ENCODE measurements at regions not wholly inside any gene's neighbourhood (a gene's known extent, or its start where the extent isn't known, plus 50 kb on each side); places are given as distances from the start of the nearest gene placed in this dataset.

DNA sequence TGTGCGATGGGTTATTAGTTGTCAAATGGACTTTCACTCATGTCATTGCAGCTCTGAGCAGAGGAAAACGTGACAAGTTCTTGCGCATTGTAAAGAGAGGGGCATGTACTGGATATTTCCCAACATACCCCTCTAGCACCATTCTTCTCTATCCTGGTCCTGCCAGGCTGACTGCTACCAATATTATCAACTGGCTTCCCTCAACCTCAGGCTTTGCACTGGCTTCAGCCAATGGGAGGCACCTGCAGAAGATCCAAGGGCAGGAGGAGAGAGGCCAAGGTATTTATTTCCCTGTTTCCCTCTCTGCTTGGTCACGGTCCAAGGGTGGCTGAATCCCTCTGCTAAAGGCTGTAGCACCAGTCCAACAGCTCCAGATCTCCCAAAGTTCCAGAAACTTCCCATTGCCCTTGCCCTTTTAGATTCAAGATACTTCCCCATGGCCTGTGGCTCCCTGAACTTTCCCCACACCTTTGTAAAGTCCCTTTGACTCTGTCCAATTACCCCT is 175.6 kb upstream of the NECTIN1 start:
- no peak for DNase-seq

DNA sequence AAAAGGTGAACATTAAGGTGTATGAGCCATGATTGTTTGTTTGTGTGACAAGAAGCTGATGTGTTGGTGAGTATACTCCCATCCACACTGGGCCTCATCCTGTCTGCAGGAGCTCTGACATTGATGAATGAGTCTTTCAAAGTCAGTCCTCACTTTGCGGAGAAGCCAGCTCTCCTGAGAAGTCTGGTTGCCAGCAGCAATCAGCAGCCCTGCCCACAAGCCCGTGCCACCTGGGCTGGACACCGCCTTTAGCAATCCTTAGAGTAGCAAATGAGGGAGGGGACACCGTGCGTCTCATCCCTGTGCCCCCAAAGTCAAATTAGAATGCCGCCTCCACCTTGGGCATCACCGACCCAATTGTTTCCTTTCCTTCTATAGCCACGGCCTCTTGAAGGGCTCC is 174.8 kb upstream of the NECTIN1 start:
- DNase-seq: no peak

DNA sequence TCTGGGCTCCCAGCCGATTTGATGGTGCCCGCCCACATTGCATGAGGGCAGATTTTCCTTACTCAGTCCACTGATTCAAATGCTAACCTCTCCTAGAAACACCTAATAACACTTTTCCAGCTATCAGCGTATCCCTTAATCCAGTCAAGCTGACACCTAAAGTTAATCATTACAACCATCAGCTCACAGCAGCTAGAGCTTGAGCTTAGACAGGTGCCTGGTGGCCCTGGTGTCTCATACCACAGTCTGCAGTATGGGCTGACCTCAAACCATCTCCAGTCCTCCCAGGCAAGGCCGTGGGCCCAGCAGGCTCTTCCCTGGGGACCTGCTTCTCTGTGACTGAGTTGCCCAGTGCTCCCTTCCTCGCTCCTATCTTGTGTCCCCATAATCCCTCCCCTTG is 174.4 kb upstream of the NECTIN1 start:
- DNase-seq: no peak

DNA sequence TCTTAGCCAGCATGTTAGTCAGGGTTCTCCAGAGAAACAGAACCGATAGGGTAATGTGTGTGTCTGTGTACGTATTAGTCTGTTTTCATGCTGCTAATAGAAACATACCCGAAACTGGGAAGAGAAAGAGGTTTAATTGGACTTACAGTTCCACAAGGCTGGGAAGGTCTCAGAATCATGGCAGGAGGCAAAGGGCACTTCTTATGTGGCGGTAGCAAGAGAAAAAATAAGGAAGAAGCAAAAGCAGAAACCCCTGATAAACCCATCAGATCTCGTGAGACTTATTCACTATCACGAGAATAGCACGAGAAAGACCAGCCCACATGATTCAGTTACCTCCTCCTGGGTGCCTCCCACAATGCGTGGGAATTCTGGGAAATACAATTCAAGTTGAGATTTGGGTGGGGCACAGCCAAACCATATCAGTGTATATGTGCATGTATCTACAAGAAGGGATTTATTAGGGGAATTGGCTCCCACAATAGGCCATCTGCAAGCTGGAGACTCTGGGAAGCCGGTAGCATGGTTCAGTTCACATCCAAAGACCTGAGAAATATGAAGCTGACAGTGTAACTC is 173.7 kb upstream of the NECTIN1 start:
- DNase-seq: no peak

DNA sequence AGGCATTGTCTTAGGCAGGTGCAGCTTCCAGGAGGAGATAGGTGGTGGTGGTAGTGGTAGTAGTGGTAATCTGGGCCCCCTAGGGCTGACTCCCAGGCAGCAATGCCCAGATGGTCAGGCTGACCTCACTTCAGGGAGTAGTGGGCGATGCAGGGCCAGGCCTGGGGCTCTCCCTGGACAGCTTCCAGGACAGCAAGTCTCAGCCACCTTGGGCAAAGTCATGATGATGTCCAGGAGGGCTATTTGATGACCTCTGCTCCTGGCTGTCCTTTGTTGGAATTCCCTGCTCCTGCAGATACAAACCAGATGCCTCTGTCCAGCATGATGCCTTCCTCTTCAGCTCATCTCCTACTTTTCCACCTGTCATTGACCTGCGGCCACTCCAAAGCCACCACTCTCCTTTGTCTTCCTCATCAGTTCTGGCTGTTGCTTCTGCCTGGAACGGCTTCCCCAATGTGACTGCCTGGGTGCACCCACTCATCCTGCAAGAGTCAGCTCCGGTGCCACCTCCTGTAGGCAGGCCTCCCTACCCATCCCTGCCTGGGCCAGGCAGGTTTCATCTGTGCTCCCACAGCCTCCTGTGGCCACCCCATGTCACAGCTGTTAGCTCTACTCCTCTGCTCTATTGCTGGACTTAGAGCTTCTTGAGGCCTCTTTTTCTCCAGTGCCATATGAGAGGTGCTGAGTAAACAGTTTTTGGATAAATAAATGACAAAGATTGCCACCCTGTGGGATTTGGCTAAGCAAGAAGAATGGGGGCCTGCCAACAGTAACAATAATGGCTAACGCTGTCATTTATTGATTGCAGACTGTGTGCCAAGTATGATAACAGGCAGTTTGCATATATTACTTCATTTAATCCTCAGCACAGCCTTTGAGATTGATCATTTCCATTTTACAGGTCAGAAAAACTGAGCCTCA is 172.9 kb upstream of the NECTIN1 start:
- no peak for DNase-seq

DNA sequence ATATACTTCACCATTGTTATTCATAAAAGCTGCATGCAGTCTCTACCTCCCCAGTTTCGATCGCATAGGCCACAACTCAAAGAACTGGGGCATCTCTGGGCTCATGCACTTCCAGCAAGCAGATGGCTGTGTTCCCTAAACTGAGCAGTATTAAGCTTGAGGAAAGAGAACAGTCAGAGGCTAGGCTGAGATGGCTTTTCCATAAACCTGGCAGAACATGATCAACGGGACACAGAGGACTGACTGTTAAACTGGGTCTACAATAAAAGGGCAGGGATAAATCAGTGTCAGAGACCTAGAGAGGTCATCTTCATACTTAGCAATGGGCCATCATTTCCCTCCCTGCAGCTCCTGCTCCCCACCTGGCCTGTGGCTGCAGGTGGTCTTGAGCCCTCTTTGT is 171.0 kb upstream of the NECTIN1 start:
- DNase-seq: no peak

DNA sequence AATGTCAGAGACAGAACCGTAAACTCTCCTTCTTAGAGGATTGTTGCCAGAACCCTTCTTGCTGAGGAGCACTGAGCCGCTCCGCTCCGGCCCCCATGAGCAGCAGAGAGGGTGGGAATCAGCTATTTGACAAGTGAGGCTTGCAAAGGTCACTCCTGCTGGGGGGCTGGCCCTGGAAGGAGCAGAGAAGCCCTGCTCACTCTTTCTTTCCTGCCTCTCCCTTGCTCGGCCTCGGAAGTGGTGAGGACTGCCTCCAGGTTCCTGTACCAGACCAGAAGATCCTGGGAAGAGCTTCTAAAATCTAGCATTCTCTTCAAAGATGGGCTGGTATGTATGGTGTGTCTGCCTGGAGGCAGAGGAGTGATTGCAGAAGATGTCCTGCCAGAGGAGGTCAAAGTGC is 168.6 kb upstream of the NECTIN1 start:
- no peak for DNase-seq

DNA sequence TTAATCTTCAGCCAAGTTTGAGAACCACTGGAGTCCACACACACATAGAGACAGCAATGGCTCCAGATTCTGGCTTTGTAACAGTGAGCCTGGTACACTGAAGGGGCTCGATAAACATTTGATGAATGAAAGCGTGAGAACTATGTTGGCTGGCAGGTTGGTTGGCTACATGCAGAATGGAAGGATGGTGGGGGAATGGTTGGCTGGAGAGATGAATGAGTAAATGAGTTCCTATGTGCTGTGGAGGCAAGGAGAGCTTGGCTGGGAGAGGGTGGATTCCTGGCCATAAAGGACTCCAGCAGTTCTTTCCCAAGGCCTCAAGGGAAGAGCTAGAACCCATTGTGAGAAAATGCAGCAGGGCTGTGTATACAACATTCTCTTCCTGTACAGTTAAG is 168.0 kb upstream of the NECTIN1 start:
- no peak for DNase-seq

DNA sequence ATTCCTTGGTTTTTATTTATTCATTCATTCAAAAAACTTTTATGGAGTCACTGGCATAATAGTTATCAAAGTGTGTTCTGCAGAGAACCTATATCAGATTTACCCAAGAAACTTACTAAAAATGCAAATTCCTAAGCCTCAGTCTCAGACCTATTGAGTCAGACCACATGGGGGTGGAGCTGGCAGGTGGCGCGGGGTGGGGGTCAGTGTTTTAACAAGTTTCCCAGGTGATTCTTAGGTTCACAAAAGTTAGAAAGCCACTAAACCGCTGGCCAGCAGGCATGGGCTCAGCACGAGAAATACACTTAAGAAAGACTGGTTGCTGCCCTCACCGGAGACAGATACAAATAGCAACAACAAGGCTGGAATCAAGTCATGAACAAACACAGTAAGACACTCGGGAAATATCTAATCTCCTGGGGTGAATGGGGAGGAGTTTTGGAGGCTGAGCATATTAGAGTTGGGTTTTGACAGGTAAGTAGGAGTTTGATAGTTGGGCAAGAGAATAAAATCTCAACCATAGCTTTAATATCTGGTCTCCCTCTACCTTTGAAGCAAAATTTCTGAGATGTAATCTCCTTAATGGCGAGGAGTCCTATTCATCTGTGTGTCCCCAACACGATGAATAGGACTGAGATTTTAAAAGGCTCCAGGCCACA is 167.5 kb upstream of the NECTIN1 start:
- DNase-seq: no peak

DNA sequence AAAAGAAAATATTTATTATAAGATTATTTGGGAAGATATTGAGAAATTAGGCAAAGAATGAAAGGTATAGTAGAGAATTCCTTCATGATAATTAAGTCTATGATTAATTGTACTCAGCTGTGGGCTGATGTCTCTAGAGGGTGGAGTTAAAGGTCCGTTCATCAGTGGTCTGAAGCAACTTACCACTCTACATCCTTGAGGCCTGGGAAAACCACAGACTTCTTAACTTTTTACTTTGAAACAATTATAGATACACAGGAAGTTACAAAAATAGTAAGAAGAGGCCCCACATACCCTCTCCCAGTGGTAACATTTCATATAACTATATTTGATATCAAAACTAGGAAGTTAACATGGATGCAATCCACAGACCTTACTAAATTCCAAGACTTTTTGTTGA is 167.0 kb upstream of the NECTIN1 start:
- DNase-seq: no peak

DNA sequence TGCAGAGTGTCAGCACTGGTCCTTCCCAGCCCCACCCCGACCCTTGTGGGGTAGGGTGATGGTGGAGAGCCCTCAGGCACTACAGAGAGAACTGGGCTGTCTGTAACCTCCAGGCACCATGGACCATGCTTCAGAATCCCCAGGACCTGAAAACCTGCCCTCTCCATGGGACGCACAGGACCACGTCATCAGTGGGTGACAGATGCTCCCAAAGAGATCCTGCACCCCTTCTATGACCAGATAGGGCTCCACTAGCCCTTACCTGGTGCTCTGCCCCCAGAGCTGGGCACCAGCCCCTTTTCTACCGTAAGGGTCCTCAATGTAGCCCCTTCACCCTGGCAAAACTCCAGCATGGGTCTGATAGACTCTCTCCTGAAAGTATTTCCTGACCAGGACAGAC is 165.9 kb upstream of the NECTIN1 start:
- DNase-seq: no peak

DNA sequence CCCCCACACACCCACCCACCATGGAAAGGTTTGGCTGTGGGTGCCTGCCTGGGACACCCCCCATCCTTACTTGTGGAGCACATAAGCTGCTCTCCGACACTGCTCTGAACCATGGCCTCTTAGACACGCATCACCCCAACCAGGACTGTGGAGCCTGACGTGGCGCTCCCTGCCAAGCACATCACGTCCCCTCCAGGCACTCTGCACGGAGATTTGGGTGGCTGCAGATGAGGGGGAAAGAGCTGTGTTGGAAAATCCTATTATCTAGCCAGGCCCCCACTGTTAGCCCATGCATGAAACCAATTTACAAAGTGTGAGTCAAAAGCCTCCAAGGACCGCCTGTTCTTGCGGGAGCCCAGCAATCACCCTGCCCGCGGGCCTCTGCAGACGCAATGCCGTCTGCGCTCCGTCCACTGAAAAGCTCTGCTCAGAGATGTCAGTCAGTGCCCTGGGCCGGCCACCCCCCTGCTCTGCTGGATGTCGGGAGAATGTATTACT is 163.4 kb upstream of the NECTIN1 start:
- no peak for DNase-seq

DNA sequence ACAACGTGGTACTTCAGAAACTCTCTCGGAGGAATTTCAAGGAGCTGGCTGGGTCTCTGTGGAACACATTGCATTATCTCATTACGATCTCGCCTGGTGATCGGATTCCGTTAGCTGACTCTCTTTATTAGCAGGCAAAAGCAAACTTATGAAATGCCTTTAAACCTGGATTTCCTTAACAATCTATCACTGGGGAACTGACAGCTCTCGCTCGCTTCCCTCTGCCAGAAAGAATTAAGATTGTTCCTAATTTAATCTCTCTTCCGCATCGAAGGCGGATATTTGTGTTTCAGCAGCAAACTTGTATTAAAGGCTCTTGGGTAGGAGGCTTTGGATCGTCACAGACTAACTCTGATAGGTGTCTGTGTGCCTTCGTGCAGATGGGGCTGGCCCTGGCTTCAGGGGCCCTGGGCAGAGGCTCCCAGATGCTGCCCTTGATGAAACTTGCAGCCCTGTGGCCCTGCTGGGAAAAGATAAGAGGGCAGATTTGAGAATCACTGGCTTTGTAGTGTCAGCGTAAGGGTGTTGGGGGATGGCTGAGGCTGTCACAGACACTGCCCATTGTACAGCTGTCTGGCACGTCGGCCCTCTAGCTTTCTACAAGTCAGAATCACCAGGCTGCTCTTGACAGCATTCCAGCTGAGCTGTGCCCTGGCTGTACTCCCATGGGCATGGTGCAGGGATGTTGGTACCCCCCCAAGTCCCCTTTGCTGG is 162.2 kb upstream of the NECTIN1 start:
- DNase-seq: no peak

DNA sequence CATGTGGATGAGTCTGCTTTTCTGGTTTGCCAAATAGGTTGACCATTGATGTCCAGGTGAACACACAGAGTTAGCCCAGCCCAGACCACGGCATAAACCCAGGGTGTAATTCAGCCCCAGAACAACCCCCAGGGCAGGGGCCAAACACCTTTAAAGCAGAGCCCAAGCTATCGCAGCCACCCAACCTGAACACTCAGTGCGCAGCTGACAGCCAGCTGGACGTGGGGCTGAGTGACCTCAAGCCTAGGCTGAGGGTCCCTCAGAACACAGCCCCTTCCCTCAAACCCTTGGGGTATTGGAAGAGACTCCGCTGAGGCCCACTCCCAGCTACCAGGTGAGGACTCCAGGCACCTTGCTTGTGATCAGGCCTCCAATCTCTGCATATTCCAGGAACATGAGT is 161.5 kb upstream of the NECTIN1 start:
- no peak for DNase-seq

DNA sequence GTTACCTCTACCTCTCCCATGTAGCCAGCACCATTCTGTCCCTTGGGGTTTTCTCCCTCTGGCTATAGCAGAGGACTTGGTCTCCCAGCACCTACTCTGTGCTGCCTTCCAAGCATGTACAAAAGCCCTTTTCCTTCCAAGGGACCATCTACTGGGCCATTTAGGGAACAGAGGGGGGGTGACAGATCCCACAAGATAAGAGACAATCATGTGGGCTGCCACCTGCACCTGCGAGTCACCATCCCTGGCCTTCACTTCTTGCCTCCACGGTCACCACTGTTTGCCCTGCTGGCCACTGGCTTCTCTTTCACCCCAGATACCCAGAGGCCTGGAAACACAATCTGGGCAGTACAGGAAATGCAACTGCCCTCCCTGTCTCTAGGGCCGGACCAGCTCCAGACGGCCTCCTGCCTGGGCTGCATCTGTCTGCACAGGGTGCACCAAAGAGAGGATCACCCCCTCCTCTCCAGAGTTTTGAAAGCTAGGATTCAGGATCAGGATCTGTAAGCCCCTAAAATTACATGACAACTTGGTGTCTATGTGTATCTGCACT is 160.8 kb upstream of the NECTIN1 start:
- DNase-seq: no peak

DNA sequence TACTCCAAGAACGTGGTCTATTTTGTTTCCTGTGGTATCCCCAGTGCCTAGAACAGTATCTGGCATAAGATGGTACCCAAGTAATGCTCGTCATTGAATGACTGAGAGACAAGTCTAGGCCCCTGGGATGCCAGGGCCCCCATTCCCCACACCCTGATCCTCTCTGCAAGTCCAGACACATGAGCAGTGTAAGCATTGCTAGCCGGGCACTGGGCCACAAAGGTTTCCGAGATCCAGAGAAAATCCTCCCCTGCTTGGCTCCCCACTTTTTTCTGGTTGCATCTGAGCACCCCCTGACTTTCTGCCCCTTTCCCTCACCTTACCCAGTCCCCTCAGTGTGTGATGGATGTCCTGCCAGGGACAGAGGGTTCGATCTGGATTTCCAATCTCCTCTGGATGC is 160.1 kb upstream of the NECTIN1 start:
- DNase-seq: no peak

DNA sequence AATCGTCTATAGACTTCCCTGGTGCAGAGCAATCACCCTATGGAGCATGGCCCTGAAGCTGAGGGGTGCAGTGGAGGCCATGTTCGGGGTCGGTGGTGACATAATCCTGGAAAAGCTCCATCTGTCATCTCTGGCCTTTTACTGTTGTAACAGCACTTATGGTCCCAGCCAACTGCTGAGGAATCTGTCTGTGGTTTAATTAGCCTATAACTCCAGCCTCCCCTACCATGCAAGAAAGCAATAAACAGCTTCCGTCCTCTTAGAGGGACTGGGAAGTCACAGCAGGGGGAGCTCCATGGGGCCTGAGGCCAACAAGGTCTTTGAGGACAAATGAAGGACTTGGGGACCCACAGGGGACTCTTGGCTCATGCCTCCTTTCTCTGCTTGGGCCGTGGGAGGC is 159.1 kb upstream of the NECTIN1 start:
- DNase-seq: no peak

DNA sequence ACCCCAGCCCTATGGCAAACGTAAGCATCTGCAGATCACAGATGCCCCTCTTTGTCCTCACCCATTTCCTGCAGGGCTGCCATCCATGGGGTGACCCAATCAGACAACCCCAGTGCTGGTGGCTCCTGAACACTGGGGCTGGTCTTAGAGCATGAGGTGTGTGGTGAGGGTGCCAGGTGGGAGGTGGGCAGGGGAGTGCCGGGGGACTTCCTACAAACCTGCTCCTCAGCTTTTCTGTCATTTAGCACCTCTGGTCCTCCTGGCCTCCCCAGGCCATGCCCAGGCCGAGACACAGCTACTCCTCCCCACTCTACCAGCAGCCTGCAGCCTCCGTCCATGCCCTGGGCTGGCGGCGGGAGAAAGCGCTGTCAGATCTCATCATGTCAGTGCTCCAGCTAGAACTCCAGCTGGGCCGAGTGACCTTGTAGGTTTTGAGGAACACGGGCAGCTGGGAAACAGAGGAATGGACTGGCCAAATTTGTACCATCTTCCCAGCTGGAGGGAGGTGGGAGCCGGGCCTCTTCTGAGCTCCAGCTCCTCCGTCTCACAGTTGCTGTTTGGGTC is 157.7 kb upstream of the NECTIN1 start:
- no peak for DNase-seq

DNA sequence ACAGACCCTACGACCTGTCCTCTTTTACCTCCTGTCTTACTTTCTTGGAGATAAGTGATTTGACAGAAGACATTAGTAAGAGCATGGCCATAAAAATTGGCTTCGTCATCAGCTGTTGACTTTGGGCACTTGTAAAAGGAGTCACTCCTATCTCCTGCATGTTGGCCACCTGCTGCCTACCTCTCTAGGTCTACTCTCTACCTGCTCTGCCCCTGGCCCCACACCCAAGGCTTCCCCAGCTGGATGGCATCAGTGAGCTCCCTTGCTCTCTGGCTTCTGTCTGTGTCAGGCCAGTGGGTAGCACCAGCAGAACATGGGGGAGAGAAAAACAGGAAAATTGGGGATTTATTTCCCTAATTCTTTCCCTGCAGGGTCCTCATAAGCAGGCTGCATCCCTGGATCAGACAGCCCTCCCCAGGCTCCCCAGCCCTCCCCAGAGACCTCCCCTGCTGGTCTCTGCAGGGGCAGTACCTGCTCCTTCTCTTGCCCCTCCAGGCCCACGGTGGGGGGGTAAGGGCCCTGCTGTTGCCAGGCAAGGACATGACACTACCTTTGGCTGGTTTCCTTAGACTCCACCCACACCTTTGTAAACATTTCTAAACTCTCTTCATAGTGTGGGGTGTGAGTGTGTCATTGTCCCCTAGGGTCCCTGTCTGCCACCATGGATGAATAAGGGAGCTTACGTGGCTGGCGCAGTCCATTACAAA is 157.0 kb upstream of the NECTIN1 start:
- no peak for DNase-seq

DNA sequence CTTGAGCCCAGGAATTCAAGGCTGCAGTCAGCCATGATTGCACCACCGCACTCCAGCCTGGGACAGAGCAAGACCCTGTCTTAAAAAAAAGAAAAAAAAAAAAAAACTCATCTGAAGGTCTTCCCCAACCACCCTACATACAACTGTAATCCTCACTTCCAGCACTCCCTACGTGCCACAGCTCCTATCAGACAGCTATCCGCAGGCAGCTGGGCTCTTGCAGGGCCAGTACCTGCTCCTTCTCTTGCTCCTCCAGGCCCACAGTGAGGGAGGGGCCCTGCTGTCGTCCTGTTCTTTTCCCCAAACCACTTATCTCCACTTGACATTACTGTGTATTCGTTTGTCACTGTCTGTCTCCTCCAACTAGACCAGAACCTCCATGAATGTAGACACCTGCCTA is 156.1 kb upstream of the NECTIN1 start:
- no peak for DNase-seq

DNA sequence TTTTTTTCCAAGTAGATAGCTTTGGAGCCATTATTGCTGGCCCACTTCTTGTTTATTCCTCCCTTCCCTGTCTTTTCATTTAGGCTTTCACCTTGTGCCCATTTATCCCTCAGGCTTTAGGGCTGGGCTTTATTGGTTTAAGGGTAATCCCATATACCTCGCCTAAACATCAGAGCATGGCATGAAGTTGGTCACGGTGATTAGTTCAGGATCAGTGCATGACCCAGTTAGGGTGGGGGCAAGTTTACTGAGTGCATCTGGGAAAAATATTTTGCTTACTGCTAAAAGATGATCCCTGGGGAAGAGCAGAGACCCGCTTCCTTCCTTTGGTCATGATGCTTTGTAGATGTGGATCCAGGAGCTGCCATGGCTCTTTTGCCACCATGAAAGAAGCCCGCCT is 153.3 kb upstream of the NECTIN1 start:
- no peak for DNase-seq

DNA sequence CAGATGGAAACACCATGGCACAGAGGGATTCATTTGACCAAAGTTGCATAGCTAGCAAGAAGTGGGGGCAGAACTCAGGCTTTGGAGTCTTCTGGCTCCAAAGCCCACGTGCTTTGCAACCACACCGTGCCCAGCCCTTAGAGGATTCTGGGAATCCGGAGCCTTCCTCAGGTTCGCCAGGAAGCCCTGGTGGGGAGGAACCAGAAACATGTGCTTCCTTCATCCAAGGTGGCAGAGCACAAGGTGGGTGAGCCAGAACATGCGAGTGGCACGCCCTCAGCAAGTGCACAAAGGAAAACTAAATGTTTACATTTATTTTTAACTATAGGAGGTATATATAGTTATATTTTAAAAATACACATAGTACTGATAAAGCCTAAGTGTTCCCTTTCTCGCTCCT is 151.9 kb upstream of the NECTIN1 start:
- DNase-seq: no peak

Measured in fibroblast of upper back skin (primary cell).